Smooth muscle cell (in vitro differentiated cells): ENCODE measurements at regions not wholly inside any gene's neighbourhood (a gene's known extent, or its start where the extent isn't known, plus 50 kb on each side); places are given as distances from the start of the nearest gene placed in this dataset.

Experiments
- DNase-seq: peaks from one replicate; lab custom pipeline; 2025; ENCODE audit not compliant: unreplicated experiment; lab: John Stamatoyannopoulos, UW
- H2AFZ ChIP-seq: fragments of 200-600 bp; sonication (generic); 2 replicates; pipeline ENCODE4 v1.6.0; 2016; ENCODE audit warnings: antibody characterized with exemption, low read depth, mild to moderate bottlenecking
- H3F3A ChIP-seq: fragments of 200-600 bp; sonication (generic); 2 replicates; pipeline ENCODE4 v1.6.0; 2017; ENCODE audit warnings: antibody characterized with exemption, low read depth
- H3K27ac ChIP-seq: fragments of 200-600 bp; sonication (generic); 2 replicates; pipeline ENCODE4 v1.5.1; 2016; ENCODE audit warnings: low read depth, mild to moderate bottlenecking
- H3K27me3 ChIP-seq: fragments of 200-600 bp; sonication (generic); 2 replicates; pipeline ENCODE4 v1.6.1; 2016; ENCODE audit warnings: low read depth, mild to moderate bottlenecking
- H3K36me3 ChIP-seq: fragments of 200-600 bp; sonication (generic); 2 replicates; pipeline ENCODE4 v1.5.1; 2016; ENCODE audit warnings: low read depth
- H3K4me1 ChIP-seq: fragments of 200-600 bp; sonication (generic); 2 replicates; pipeline ENCODE4 v1.5.1; 2016; ENCODE audit warnings: low read depth
- H3K4me2 ChIP-seq: fragments of 200-600 bp; sonication (generic); 2 replicates; pipeline ENCODE4 v1.6.0; 2016; ENCODE audit warnings: mild to moderate bottlenecking
- H3K4me3 ChIP-seq: fragments of 200-600 bp; sonication (generic); 2 replicates; pipeline ENCODE4 v1.5.1; 2016; ENCODE audit warnings: mild to moderate bottlenecking
- H3K79me2 ChIP-seq: fragments of 200-600 bp; sonication (generic); 2 replicates; pipeline ENCODE4 v1.6.0; 2016; ENCODE audit warnings: low read depth, mild to moderate bottlenecking
- H3K9ac ChIP-seq: fragments of 200-600 bp; sonication (generic); 2 replicates; pipeline ENCODE4 v1.6.0; 2016; ENCODE audit warnings: low read depth
- H3K9me3 ChIP-seq: fragments of 200-600 bp; sonication (generic); replicated peaks from 2 replicates; pipeline ENCODE4 v1.5.1; 2016; ENCODE audit warnings: low read depth
- H4K20me1 ChIP-seq: fragments of 200-600 bp; sonication (generic); 2 replicates; pipeline ENCODE4 v1.6.0; 2016; ENCODE audit warnings: low read depth
- CTCF ChIP-seq: fragments of 200-600 bp; sonication (generic); IDR thresholded peaks from 2 replicates; pipeline ENCODE4 v1.5.1; 2017; ENCODE audit warnings: borderline replicate concordance, mild to moderate bottlenecking, antibody characterized with exemption; ENCODE audit not compliant: insufficient read depth, poor library complexity, severe bottlenecking
- WGBS: methylation state at CpG from one replicate; pipeline ENCODE4 v1.1.7; 2016; ENCODE audit warnings: low lambda C conversion rate; 5-methylcytosine and 5-hydroxymethylcytosine counted together

DNA sequence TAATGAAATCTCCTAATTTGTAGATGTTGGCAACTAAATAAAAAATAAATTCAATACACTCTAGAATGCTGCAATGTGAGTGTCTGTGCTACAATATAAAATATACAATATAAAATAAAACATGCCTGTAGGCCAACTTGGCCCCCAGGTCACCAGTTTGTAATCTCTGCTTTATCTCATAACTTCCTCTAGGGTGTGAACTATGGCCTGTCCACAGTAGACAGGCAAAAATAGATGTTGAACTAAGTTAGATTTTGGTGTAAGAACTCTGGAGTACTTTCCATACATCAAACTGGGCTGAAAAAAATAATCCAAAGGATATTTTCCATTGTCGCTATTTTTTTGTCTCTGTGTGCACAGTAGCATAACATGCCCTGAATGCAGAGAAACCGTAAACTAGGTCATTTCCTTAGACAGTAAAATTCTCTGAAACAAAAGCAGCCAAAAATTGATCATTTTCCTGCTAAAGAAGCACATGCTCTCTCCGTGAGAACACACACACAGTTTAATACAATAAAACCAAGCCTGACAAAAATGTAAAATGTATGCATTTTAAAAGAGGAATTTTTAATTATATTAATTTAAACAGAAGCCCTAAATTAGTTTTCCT is 98.5 kb upstream of the ZFP64 start:
- no peaks in the 10 kb centered on the region for H3K9me3 ChIP-seq
- peaks cover 7% of the 10 kb centered on the region for H3K4me1 ChIP-seq
- H3F3A ChIP-seq: no peaks in the 10 kb centered on the region
- H3K79me2 ChIP-seq: no peaks in the 10 kb centered on the region
- H3K9ac ChIP-seq: no peak overlapping the region
- no peak overlapping the region for H3K4me3 ChIP-seq
- no peak for DNase-seq
- no peak overlapping the region for H3K4me2 ChIP-seq
- H2AFZ ChIP-seq: no peak overlapping the region
- H3K27me3 ChIP-seq: peaks cover 8% of the 10 kb centered on the region
- H4K20me1 ChIP-seq: no peaks in the 10 kb centered on the region
- TF ChIP-seq CTCF: no peak
- 90% methylated on average over 3 of the region's 3 CpGs for WGBS
- H3K27ac ChIP-seq: no peak overlapping the region
- H3K36me3 ChIP-seq: no peaks in the 10 kb centered on the region

DNA sequence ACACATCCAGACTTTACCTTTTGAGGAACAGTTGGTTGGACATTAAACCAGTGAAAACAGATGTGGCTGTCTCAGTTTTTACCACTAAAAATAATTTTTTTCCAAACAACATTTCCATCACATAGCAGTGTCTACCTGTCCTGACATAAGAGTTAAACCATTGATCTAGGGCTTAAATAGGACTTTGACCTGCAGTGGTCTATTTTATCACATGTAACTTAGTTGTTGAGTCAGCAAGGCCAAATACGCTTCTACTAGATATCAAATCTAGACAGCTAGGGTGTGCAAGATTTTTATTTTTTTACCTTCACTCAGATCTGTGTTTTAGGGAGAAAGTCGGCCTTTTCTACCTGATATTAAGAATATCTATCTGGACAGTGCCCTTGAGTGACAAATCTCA is 88.8 kb upstream of the ZFP64 start:
- H3K4me3 ChIP-seq: no peak overlapping the region
- H3K27ac ChIP-seq: no peak overlapping the region
- no peaks in the 10 kb centered on the region for H4K20me1 ChIP-seq
- H2AFZ ChIP-seq: no peak overlapping the region
- peaks cover 11% of the 10 kb centered on the region for H3F3A ChIP-seq
- H3K9me3 ChIP-seq: no peaks in the 10 kb centered on the region
- no peak for TF ChIP-seq CTCF
- DNase-seq: no peak
- H3K27me3 ChIP-seq: peaks cover 9% of the 10 kb centered on the region
- peaks cover 4% of the 10 kb centered on the region for H3K4me1 ChIP-seq
- H3K4me2 ChIP-seq: no peak overlapping the region
- no peaks in the 10 kb centered on the region for H3K79me2 ChIP-seq
- H3K36me3 ChIP-seq: no peaks in the 10 kb centered on the region
- no peak overlapping the region for H3K9ac ChIP-seq
- WGBS: 89% methylated on average over 2 of the region's 2 CpGs

DNA sequence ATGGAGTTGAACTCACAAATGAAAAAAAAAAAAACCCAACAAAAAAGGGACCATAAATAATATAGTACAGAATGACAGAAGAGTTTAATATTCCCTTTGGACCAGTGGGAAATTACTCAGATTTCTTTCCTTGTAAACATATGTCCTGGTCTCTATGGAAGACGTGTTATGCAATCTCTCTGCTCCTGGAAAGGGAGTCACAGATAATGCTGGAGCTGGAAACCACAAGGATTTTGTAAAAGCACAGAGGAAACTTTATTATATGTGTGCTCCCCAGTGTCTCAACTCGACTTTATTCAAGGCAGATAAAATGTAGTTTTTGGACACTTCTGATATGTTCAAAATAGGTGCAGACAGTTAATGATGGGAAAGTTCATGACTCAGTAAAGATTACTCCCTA is 88.1 kb upstream of the ZFP64 start:
- Histone ChIP-seq H4K20me1 (no peaks in the 10 kb centered on the region), H3K9me3 (no peaks in the 10 kb centered on the region), H2AFZ (no peak overlapping the region), H3K9ac (no peak overlapping the region), H3K27me3 (peaks cover 9% of the 10 kb centered on the region), H3K27ac (peak overlapping the region; percentile 21), H3K4me2 (no peak overlapping the region), H3F3A (peaks cover 13% of the 10 kb centered on the region), H3K79me2 (no peaks in the 10 kb centered on the region), H3K4me1 (peaks cover 4% of the 10 kb centered on the region), H3K36me3 (no peaks in the 10 kb centered on the region), H3K4me3 (no peak overlapping the region)
- no peak for TF ChIP-seq CTCF
- DNase-seq: no peak
- WGBS: 22% methylated on average over 2 of the region's 2 CpGs

- Histone ChIP-seq H3F3A (peaks cover 13% of the 10 kb centered on the region), H3K4me2 (peak overlapping the region; percentile 46), H3K9me3 (no peaks in the 10 kb centered on the region), H3K4me1 (peaks cover 8% of the 10 kb centered on the region), H3K4me3 (no peak overlapping the region), H2AFZ (peak overlapping the region; percentile 44), H3K9ac (no peak overlapping the region), H3K27me3 (no peaks in the 10 kb centered on the region), H3K79me2 (no peaks in the 10 kb centered on the region), H3K36me3 (no peaks in the 10 kb centered on the region), H3K27ac (no peak overlapping the region), H4K20me1 (no peaks in the 10 kb centered on the region)
- TF ChIP-seq CTCF: no peak
- WGBS: 30% methylated on average over 3 of the region's 3 CpGs
- no peak for DNase-seq
Observed at GRCh38 chr20:52275181-52275691, 83.7 kb upstream of the ZFP64 start.
